Adipocyte (in vitro differentiated cells): ENCODE measurements at regions not wholly inside any gene's neighbourhood (a gene's known extent, or its start where the extent isn't known, plus 50 kb on each side); places are given as distances from the start of the nearest gene placed in this dataset.

Source experiments
- DNase-seq: peaks from one replicate; pipeline ENCODE4 v3.0.0-alpha.2; 2015; ENCODE audit warnings: low read depth
- H3K27me3 ChIP-seq: replicated peaks from 2 replicates; pipeline ENCODE4 v1.7.0; 2013; ENCODE audit warnings: mild to moderate bottlenecking, low read length, moderate library complexity; ENCODE audit not compliant: control insufficient read depth, insufficient read depth
- H3K36me3 ChIP-seq: 2 replicates; pipeline ENCODE4 v1.7.0; 2013; ENCODE audit warnings: low read length, mild to moderate bottlenecking, moderate library complexity; ENCODE audit not compliant: control insufficient read depth, insufficient read depth, severe bottlenecking
- H3K4me1 ChIP-seq: 2 replicates; pipeline ENCODE4 v1.7.0; 2013; ENCODE audit warnings: mild to moderate bottlenecking, low read length, moderate library complexity; ENCODE audit not compliant: control insufficient read depth, insufficient read depth
- H3K4me3 ChIP-seq: 2 replicates; pipeline ENCODE4 v1.7.0; 2013; ENCODE audit warnings: mild to moderate bottlenecking, low read length, moderate library complexity
- H3K9ac ChIP-seq: 2 replicates; pipeline ENCODE4 v1.7.0; 2013; ENCODE audit warnings: mild to moderate bottlenecking, low read length, moderate library complexity
- H3K9me3 ChIP-seq: 2 replicates; pipeline ENCODE4 v1.7.0; 2013; ENCODE audit warnings: mild to moderate bottlenecking, low read length, moderate library complexity; ENCODE audit not compliant: control insufficient read depth

- peaks cover 16% of the 10 kb centered on the region for H3K36me3 ChIP-seq
- no peak for DNase-seq
- H3K4me1 ChIP-seq = peaks cover 21% of the 10 kb centered on the region
- H3K27me3 ChIP-seq = no peaks in the 10 kb centered on the region
- H3K9ac ChIP-seq = no peak overlapping the region
- H3K4me3 ChIP-seq = no peak overlapping the region
- H3K9me3 ChIP-seq = no peaks in the 10 kb centered on the region
Observed at GRCh38 chr3:72376956-72377710, 471.1 kb downstream of the SHQ1 start.

- H3K4me1 ChIP-seq = peaks cover 17% of the 10 kb centered on the region
- no peak overlapping the region for H3K9ac ChIP-seq
- peaks cover 16% of the 10 kb centered on the region for H3K36me3 ChIP-seq
- no peak for DNase-seq
- no peaks in the 10 kb centered on the region for H3K9me3 ChIP-seq
- H3K4me3 ChIP-seq = no peak overlapping the region
- no peaks in the 10 kb centered on the region for H3K27me3 ChIP-seq
Observed at GRCh38 chr3:72375237-72376076, 472.8 kb downstream of the SHQ1 start.

- peaks cover 8% of the 10 kb centered on the region for H3K36me3 ChIP-seq
- no peak for DNase-seq
- H3K4me3 ChIP-seq = no peak overlapping the region
- no peaks in the 10 kb centered on the region for H3K4me1 ChIP-seq
- H3K27me3 ChIP-seq = no peaks in the 10 kb centered on the region
- no peak overlapping the region for H3K9ac ChIP-seq
- no peaks in the 10 kb centered on the region for H3K9me3 ChIP-seq
Observed at GRCh38 chr3:72373139-72373538, 475.1 kb downstream of the SHQ1 start.

- Histone ChIP-seq H3K4me3 (no peak overlapping the region), H3K27me3 (peaks cover 4% of the 10 kb centered on the region), H3K9me3 (no peaks in the 10 kb centered on the region), H3K36me3 (peaks cover 3% of the 10 kb centered on the region), H3K4me1 (no peaks in the 10 kb centered on the region), H3K9ac (no peak overlapping the region)
- no peak for DNase-seq
Observed at GRCh38 chr3:72372161-72372560, 476.1 kb downstream of the SHQ1 start.

- no peaks in the 10 kb centered on the region for H3K36me3 ChIP-seq
- no peaks in the 10 kb centered on the region for H3K9me3 ChIP-seq
- H3K4me3 ChIP-seq = no peak overlapping the region
- no peak overlapping the region for H3K9ac ChIP-seq
- H3K4me1 ChIP-seq = no peaks in the 10 kb centered on the region
- no peak for DNase-seq
- peaks cover 5% of the 10 kb centered on the region for H3K27me3 ChIP-seq
Observed at GRCh38 chr3:72371431-72371830, 476.8 kb downstream of the SHQ1 start.

- Histone ChIP-seq H3K9ac (no peak overlapping the region), H3K36me3 (no peaks in the 10 kb centered on the region), H3K9me3 (no peaks in the 10 kb centered on the region), H3K4me1 (no peaks in the 10 kb centered on the region), H3K27me3 (peaks cover 5% of the 10 kb centered on the region), H3K4me3 (no peak overlapping the region)
- DNase-seq = no peak
Observed at GRCh38 chr3:72370947-72371346, 477.3 kb downstream of the SHQ1 start.

- peaks cover 5% of the 10 kb centered on the region for H3K27me3 ChIP-seq
- no peaks in the 10 kb centered on the region for H3K9me3 ChIP-seq
- no peak for DNase-seq
- no peak overlapping the region for H3K4me3 ChIP-seq
- no peak overlapping the region for H3K9ac ChIP-seq
- no peaks in the 10 kb centered on the region for H3K36me3 ChIP-seq
- no peaks in the 10 kb centered on the region for H3K4me1 ChIP-seq
Observed at GRCh38 chr3:72369681-72370080, 478.6 kb downstream of the SHQ1 start.

GRCh38 chr3:72368331-72368975, 479.8 kb downstream of the SHQ1 start:
- no peaks in the 10 kb centered on the region for H3K9me3 ChIP-seq
- no peaks in the 10 kb centered on the region for H3K4me1 ChIP-seq
- H3K36me3 ChIP-seq = no peaks in the 10 kb centered on the region
- H3K9ac ChIP-seq = no peak overlapping the region
- no peak overlapping the region for H3K4me3 ChIP-seq
- DNase-seq = no peak
- peaks cover 5% of the 10 kb centered on the region for H3K27me3 ChIP-seq

- H3K36me3 ChIP-seq = no peaks in the 10 kb centered on the region
- no peak for DNase-seq
- no peaks in the 10 kb centered on the region for H3K9me3 ChIP-seq
- no peak overlapping the region for H3K4me3 ChIP-seq
- no peak overlapping the region for H3K9ac ChIP-seq
- H3K4me1 ChIP-seq = no peaks in the 10 kb centered on the region
- H3K27me3 ChIP-seq = peaks cover 24% of the 10 kb centered on the region
Observed at GRCh38 chr3:72361990-72362389, 486.3 kb downstream of the SHQ1 start.

- H3K9me3 ChIP-seq = no peaks in the 10 kb centered on the region
- H3K4me1 ChIP-seq = no peaks in the 10 kb centered on the region
- no peak overlapping the region for H3K4me3 ChIP-seq
- peaks cover 24% of the 10 kb centered on the region for H3K27me3 ChIP-seq
- H3K36me3 ChIP-seq = no peaks in the 10 kb centered on the region
- H3K9ac ChIP-seq = no peak overlapping the region
- no peak for DNase-seq
Observed at GRCh38 chr3:72359743-72360142, 488.5 kb downstream of the SHQ1 start.

- Histone ChIP-seq H3K9ac (no peak overlapping the region), H3K27me3 (no peaks in the 10 kb centered on the region), H3K4me3 (no peak overlapping the region), H3K36me3 (no peaks in the 10 kb centered on the region), H3K9me3 (no peaks in the 10 kb centered on the region), H3K4me1 (no peaks in the 10 kb centered on the region)
- no peak for DNase-seq
Observed at GRCh38 chr3:72355168-72355567, 493.1 kb downstream of the SHQ1 start.
